ENCODE measurements at regions not wholly inside any gene's neighbourhood (a gene's known extent, or its start where the extent isn't known, plus 50 kb on each side); places are given as distances from the start of the nearest gene placed in this dataset.
"Not testable (repeated sequence)": the region's sequence is repeated elsewhere in the genome, so short reads cannot be mapped to it uniquely, and the experiment has no call there.

DNA sequence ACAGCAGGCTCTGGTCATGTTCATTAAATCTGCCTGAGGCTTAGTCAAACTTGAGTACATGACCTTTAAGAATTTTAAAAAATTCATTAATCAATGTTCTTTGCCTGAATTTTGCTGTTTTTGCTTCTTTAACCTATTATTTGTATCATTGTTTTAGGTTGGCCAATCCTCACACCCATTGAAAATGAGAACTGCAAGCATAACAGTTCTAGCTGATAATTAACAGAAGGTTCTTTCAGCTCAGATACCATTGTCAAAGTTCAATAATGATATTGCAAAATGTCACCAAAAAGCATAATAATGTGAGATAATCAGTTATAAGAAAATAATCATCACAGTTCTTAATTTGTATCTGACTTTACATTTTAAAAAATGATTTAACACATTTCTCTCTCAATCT is 583.1 kb downstream of the TFAP2A start:
- TF ChIP-seq, protein P1, sequence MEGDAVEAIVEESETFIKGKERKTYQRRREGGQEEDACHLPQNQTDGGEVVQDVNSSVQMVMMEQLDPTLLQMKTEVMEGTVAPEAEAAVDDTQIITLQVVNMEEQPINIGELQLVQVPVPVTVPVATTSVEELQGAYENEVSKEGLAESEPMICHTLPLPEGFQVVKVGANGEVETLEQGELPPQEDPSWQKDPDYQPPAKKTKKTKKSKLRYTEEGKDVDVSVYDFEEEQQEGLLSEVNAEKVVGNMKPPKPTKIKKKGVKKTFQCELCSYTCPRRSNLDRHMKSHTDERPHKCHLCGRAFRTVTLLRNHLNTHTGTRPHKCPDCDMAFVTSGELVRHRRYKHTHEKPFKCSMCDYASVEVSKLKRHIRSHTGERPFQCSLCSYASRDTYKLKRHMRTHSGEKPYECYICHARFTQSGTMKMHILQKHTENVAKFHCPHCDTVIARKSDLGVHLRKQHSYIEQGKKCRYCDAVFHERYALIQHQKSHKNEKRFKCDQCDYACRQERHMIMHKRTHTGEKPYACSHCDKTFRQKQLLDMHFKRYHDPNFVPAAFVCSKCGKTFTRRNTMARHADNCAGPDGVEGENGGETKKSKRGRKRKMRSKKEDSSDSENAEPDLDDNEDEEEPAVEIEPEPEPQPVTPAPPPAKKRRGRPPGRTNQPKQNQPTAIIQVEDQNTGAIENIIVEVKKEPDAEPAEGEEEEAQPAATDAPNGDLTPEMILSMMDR (conservative IDR thresholded peaks at IDR 0.05; ENCODE audit: control insufficient read depth, insufficient read depth, low read depth, low read length), result no peak
- no peak overlapping the region for H3K4me3 ChIP-seq (ENCODE audit: control insufficient read depth, low read depth, low read length)
- no peak for DNase-seq (ENCODE audit: low read depth)

DNA sequence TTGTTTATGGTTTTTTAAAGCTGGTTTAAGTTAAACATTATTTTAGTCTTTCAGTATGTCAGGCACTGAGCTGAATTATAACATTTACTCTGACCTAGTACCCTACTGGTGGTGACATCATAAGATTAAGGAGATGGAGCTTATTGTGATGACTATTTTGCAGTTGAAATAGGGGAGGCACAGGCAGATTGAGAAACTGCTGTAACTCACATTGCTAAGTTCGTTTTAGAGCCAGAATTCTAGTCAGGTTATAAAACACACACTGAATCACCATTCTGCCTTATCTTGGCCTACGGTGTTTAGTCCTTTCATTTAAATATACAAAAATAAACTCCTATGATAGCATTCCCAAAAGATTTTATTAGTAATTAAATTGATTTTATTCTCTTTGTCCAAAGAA is 584.1 kb downstream of the TFAP2A start:
- no peak for DNase-seq (ENCODE audit: low read depth)
- no peak overlapping the region for H3K4me3 ChIP-seq (ENCODE audit: control insufficient read depth, low read depth, low read length)
- TF ChIP-seq, protein P1 (conservative IDR thresholded peaks at IDR 0.05; ENCODE audit: control insufficient read depth, insufficient read depth, low read depth, low read length), result no peak

DNA sequence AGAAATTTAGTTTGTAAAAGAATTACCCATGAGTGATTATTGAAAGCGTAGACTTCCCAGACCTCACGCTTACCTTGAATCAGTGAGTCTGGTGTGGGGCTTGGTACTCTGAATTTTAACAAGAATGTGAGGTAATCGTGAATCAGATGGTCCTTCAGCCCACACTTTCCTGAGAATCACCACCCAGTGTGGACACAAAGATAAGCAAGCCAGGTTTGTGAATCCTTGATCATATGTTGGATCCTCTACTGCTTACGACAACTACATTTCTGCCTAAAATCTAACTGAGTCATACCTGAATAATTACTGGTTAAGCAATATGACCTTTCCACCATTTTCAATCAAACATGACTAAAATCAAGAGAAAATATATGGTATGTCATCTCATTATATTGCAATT is 589.3 kb downstream of the TFAP2A start:
- H3K4me3 ChIP-seq (ENCODE audit: control insufficient read depth, low read depth, low read length), result no peak overlapping the region
- DNase-seq (ENCODE audit: low read depth), result no peak
- TF ChIP-seq, protein P1 (conservative IDR thresholded peaks at IDR 0.05; ENCODE audit: control insufficient read depth, insufficient read depth, low read depth, low read length), result no peak

DNA sequence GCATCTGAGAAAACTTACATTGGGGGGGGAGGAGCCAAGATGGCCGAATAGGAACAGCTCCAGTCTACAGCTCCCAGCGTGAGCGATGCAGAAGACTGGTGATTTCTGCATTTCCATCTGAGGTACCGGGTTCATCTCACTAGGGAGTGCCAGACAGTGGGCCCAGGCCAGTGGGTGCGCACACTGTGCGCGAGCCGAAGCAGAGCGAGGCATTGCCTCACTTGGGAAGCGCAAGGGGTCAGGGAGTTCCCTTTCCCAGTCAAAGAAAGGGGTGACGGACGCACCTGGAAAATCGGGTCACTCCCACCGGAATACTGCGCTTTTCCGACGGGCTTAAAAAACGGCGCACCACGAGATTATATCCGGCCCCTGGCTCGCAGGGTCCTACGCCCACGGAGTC is 604.1 kb downstream of the TFAP2A start:
- H3K4me3 ChIP-seq (ENCODE audit: control insufficient read depth, low read depth, low read length); DNase-seq (ENCODE audit: low read depth): not testable (repeated sequence)

DNA sequence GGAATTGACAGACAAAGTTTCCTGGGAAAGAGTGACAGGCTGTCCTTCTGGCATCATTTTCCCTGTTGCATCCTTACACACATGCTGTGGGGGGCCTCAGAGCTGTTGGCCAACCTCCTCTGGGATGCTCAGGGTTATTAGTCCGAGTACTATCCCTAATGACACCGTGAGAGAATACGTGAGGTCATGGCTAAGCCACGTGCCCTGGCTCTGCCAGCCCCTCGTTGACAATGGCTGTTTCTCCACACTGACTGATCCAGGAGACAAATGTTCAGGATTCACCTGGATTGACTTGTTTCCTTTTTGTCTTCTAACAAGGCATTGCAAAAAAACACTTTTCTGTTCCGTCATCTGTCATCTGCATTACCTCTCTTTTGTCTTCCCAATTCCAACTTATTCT is 604.6 kb downstream of the TFAP2A start:
- TF ChIP-seq, protein P1 (conservative IDR thresholded peaks at IDR 0.05; ENCODE audit: control insufficient read depth, insufficient read depth, low read depth, low read length), result no peak
- DNase-seq (ENCODE audit: low read depth), result no peak

DNA sequence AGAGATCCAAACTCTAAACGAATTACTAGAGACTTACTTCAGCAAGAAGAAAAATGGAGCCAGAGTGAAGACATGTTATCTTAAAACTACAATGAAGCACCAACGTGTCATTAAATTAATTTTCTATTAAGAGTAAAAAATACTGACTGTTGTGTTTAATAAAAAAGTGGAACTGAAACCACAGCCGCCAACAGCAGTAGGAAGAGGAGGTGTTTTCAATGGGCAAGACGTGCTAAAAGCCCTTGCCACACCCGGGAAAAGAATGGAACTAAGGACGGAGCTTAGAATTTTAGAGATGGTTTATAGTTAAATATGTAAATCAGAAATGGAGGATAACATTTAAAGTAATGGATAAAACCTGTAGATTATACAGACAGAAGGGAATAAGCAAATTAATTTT is 608.7 kb downstream of the TFAP2A start:
- TF ChIP-seq, protein P1 (conservative IDR thresholded peaks at IDR 0.05; ENCODE audit: control insufficient read depth, insufficient read depth, low read depth, low read length), result no peak
- no peak for DNase-seq (ENCODE audit: low read depth)
- H3K4me3 ChIP-seq (ENCODE audit: control insufficient read depth, low read depth, low read length), result no peak overlapping the region

More for the DNA sequence above, 604.6 kb downstream of the TFAP2A start:
- no peak overlapping the region for H3K4me3 ChIP-seq (ENCODE audit: control insufficient read depth, low read depth, low read length)

DNA sequence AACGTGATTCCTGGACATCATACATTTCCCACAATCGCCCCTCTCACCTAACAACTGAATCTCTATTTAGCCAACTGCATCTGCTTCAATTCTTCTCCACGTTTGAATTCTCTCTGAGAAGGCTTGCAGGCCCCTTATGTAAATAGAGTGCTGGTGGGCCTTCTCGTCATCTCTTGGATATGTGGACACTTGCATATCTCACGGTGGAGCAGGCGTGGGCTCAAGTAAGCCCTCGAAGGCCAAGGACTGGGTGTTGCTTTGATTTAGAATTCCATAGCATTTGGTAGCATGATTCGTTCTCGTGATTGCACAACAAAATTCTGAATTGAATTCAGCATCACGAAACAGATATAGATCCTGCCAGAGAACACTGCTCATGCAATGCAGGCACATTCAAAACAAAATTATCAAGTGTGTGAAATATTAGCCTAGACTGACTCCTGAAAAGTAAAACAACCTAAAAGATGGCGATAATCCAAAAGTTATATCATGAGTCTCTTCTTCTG is 613.6 kb downstream of the TFAP2A start:
- no peak overlapping the region for H3K4me3 ChIP-seq (ENCODE audit: control insufficient read depth, low read depth, low read length)
- TF ChIP-seq, protein P1 (conservative IDR thresholded peaks at IDR 0.05; ENCODE audit: control insufficient read depth, insufficient read depth, low read depth, low read length), result no peak
- no peak for DNase-seq (ENCODE audit: low read depth)
